Endothelial cell of umbilical vein (primary cell): ENCODE measurements at regions not wholly inside any gene's neighbourhood (a gene's known extent, or its start where the extent isn't known, plus 50 kb on each side); places are given as distances from the start of the nearest gene placed in this dataset.

ENCODE experiments used
- EZH2 ChIP-seq: IDR thresholded peaks from 2 replicates; pipeline ENCODE4 v1.6.1; 2012; ENCODE audit warnings: borderline replicate concordance, low read depth, mild to moderate bottlenecking, moderate library complexity, low read length, inconsistent platforms; ENCODE audit not compliant: severe bottlenecking
- JUN ChIP-seq: IDR thresholded peaks from 2 replicates; pipeline ENCODE4 v1.6.1; 2011; ENCODE audit warnings: borderline replicate concordance, low read depth; ENCODE audit not compliant: insufficient read length, insufficient read depth
- MYC ChIP-seq: IDR thresholded peaks from one replicate; pipeline ENCODE4 v1.6.1; 2011; ENCODE audit warnings: mild to moderate bottlenecking, low read depth, low read length
- POLR2A ChIP-seq: IDR thresholded peaks from 2 replicates; pipeline ENCODE4 v1.6.1; 2012; ENCODE audit warnings: low read depth, mild to moderate bottlenecking, control low read depth, low read length
- TF ChIP-seq, protein P1 (sequence below): IDR thresholded peaks from 2 replicates; pipeline ENCODE4 v1.6.1; 2011; ENCODE audit not compliant: insufficient read depth, insufficient read length
- TF ChIP-seq, protein P2 (sequence below), 2 donors: IDR thresholded peaks; 1 replicate in 1 of 2; 2 replicates in 1 of 2; pipeline ENCODE4 v1.5.1; 2011; ENCODE audit warnings: low read length in 2 of 2, mild to moderate bottlenecking in 2 of 2, moderate library complexity in 2 of 2, control low read depth in 1 of 2, inconsistent platforms in 1 of 2, low read depth in 1 of 2; ENCODE audit not compliant: insufficient read depth in 1 of 2; ENCODE audit errors: extremely low read depth in 1 of 2

DNA sequence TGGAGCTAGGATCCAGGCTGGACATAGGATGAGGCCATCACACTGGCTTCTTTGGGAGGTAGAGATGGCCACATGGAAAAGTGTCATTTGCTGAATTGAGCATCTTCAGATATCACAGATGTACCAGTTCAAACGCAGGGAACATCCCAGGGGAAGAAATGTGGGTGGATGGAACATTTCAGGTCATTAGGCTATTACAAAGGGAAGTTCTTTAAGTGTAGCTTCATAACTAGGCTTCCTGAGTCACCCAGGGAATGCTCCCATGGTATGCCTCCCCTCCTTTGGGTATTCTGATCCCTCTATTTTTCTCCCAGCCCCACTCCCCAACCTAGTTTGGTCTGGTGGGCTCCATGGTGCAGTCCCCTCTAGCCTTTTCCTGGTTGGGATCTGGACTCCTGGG lies 69.8 kb upstream of the IRX3 start:
- TF ChIP-seq, protein P1, sequence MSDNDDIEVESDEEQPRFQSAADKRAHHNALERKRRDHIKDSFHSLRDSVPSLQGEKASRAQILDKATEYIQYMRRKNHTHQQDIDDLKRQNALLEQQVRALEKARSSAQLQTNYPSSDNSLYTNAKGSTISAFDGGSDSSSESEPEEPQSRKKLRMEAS, result no peak
- TF ChIP-seq JUN, result no peak
- TF ChIP-seq, protein P2, sequence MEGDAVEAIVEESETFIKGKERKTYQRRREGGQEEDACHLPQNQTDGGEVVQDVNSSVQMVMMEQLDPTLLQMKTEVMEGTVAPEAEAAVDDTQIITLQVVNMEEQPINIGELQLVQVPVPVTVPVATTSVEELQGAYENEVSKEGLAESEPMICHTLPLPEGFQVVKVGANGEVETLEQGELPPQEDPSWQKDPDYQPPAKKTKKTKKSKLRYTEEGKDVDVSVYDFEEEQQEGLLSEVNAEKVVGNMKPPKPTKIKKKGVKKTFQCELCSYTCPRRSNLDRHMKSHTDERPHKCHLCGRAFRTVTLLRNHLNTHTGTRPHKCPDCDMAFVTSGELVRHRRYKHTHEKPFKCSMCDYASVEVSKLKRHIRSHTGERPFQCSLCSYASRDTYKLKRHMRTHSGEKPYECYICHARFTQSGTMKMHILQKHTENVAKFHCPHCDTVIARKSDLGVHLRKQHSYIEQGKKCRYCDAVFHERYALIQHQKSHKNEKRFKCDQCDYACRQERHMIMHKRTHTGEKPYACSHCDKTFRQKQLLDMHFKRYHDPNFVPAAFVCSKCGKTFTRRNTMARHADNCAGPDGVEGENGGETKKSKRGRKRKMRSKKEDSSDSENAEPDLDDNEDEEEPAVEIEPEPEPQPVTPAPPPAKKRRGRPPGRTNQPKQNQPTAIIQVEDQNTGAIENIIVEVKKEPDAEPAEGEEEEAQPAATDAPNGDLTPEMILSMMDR (IDR thresholded peaks at IDR 0.05; ENCODE audit: extremely low read depth in 1 of 2, insufficient read depth in 1 of 2, low read depth in 1 of 2, low read length in 2 of 2), result no peak
- TF ChIP-seq EZH2, result no peak
- TF ChIP-seq MYC, result no peak
- no peak for TF ChIP-seq POLR2A
